Muscle layer of colon (tissue), 2 donors: ENCODE measurements at regions not wholly inside any gene's neighbourhood (a gene's known extent, or its start where the extent isn't known, plus 50 kb on each side); places are given as distances from the start of the nearest gene placed in this dataset.

ENCODE experiments used
- H3K27ac ChIP-seq: one replicate; pipeline ENCODE4 v1.7.0; 2013; ENCODE audit warnings: low read depth, mild to moderate bottlenecking, low read length, moderate library complexity
- H3K27me3 ChIP-seq, 2 donors: one replicate each; pipeline ENCODE4 v1.7.0; 2013; ENCODE audit warnings: low read length in 2 of 2, mild to moderate bottlenecking in 2 of 2; ENCODE audit not compliant: insufficient read depth in 2 of 2, control insufficient read depth in 1 of 2
- H3K36me3 ChIP-seq: one replicate; pipeline ENCODE4 v1.7.0; 2013; ENCODE audit warnings: mild to moderate bottlenecking, low read length; ENCODE audit not compliant: insufficient read depth
- H3K4me1 ChIP-seq: one replicate; pipeline ENCODE4 v1.7.0; 2013; ENCODE audit warnings: mild to moderate bottlenecking, low read length; ENCODE audit not compliant: insufficient read depth
- H3K4me3 ChIP-seq, 2 donors: one replicate each; pipeline ENCODE4 v1.7.0; 2013; ENCODE audit warnings: low read length in 2 of 2, low read depth in 1 of 2, mild to moderate bottlenecking in 1 of 2, moderate library complexity in 1 of 2
- H3K9ac ChIP-seq: one replicate; pipeline ENCODE4 v1.7.0; 2013; ENCODE audit warnings: low read length
- H3K9me3 ChIP-seq: one replicate; pipeline ENCODE4 v1.7.0; 2013; ENCODE audit warnings: mild to moderate bottlenecking, low read length
- donor health status: abdominal sarcoma.
- donor health status: Adenocarcinoma of cecum.

- no peak overlapping the region for H3K4me3 ChIP-seq
- H3K9me3 ChIP-seq, result no peaks in the 10 kb centered on the region
- no peaks in the 10 kb centered on the region for H3K36me3 ChIP-seq
- no peak overlapping the region for H3K27ac ChIP-seq
- no peak overlapping the region for H3K9ac ChIP-seq
- no peaks in the 10 kb centered on the region for H3K4me1 ChIP-seq
- H3K27me3 ChIP-seq, result no peaks in the 10 kb centered on the region
These were observed 75.9 kb upstream of the ALDH1L1 start for GRCh38 chr3:126256251-126256650.

- Histone ChIP-seq H3K4me3 (no peak overlapping the region), H3K27ac (no peak overlapping the region), H3K9me3 (no peaks in the 10 kb centered on the region), H3K36me3 (no peaks in the 10 kb centered on the region), H3K27me3 (no peaks in the 10 kb centered on the region), H3K9ac (no peak overlapping the region), H3K4me1 (no peaks in the 10 kb centered on the region)
These were observed 72.7 kb upstream of the ALDH1L1 start for GRCh38 chr3:126253072-126253471.

GRCh38 chr3:126252373-126252772 lies 72.0 kb upstream of the ALDH1L1 start:
- no peaks in the 10 kb centered on the region for H3K27me3 ChIP-seq
- no peak overlapping the region for H3K27ac ChIP-seq
- H3K4me1 ChIP-seq, result no peaks in the 10 kb centered on the region
- no peaks in the 10 kb centered on the region for H3K36me3 ChIP-seq
- no peak overlapping the region for H3K4me3 ChIP-seq
- H3K9me3 ChIP-seq, result no peaks in the 10 kb centered on the region
- H3K9ac ChIP-seq, result no peak overlapping the region

GRCh38 chr3:126245811-126246727 lies 65.7 kb upstream of the ALDH1L1 start:
- Histone ChIP-seq H3K36me3 (no peaks in the 10 kb centered on the region), H3K27ac (no peak overlapping the region), H3K4me1 (no peaks in the 10 kb centered on the region), H3K9me3 (no peaks in the 10 kb centered on the region), H3K27me3 (no peaks in the 10 kb centered on the region), H3K4me3 (no peak overlapping the region), H3K9ac (no peak overlapping the region)
